ENCODE measurements at regions not wholly inside any gene's neighbourhood (a gene's known extent, or its start where the extent isn't known, plus 50 kb on each side); places are given as distances from the start of the nearest gene placed in this dataset.
A peak's percentile ranks its signal among the peaks of the same experiment; 100 is the strongest.

GRCh38 chr12:13362260-13362841 is 165.8 kb downstream of the EMP1 start:
- TF ChIP-seq, protein P1, sequence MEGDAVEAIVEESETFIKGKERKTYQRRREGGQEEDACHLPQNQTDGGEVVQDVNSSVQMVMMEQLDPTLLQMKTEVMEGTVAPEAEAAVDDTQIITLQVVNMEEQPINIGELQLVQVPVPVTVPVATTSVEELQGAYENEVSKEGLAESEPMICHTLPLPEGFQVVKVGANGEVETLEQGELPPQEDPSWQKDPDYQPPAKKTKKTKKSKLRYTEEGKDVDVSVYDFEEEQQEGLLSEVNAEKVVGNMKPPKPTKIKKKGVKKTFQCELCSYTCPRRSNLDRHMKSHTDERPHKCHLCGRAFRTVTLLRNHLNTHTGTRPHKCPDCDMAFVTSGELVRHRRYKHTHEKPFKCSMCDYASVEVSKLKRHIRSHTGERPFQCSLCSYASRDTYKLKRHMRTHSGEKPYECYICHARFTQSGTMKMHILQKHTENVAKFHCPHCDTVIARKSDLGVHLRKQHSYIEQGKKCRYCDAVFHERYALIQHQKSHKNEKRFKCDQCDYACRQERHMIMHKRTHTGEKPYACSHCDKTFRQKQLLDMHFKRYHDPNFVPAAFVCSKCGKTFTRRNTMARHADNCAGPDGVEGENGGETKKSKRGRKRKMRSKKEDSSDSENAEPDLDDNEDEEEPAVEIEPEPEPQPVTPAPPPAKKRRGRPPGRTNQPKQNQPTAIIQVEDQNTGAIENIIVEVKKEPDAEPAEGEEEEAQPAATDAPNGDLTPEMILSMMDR (IDR thresholded peaks at IDR 0.05) = peak; percentile 67 to 78 (median 74)
- no peak for TF ChIP-seq POLR2A (IDR thresholded peaks at IDR 0.05)
